AG09319 (cell line): ENCODE measurements at regions not wholly inside any gene's neighbourhood (a gene's known extent, or its start where the extent isn't known, plus 50 kb on each side); places are given as distances from the start of the nearest gene placed in this dataset.

Experiments used
- DNase-seq: peaks from one replicate; pipeline ENCODE4 v3.0.0-alpha.2; 2010; ENCODE audit warnings: low read depth; ENCODE audit errors: extremely low read depth
- TF ChIP-seq, protein P1 (sequence below): IDR thresholded peaks from 2 replicates; pipeline ENCODE4 v1.5.1; 2011; ENCODE audit warnings: low read depth, mild to moderate bottlenecking, inconsistent platforms, low read length, moderate library complexity

DNA sequence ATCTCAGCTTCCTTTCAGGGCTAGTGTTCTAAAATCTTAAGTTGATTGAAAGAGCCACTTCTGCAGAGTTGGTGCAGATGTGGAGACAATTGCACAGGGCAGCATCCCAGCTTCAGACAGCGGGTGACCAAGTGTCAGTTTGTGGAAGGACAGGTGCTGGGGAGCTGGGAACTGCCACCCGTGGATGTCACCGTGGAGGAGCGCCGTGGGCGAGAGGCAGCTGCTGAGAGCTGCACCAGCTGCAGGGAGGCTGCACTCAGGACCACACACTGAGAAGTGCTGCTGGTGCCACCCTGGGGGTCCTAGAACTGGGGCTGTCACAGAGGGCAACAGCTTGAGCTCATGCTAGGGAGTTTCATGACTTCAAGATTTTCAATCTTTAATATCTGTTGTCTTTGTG is 543.0 kb upstream of the FZD8 start:
- TF ChIP-seq, protein P1, sequence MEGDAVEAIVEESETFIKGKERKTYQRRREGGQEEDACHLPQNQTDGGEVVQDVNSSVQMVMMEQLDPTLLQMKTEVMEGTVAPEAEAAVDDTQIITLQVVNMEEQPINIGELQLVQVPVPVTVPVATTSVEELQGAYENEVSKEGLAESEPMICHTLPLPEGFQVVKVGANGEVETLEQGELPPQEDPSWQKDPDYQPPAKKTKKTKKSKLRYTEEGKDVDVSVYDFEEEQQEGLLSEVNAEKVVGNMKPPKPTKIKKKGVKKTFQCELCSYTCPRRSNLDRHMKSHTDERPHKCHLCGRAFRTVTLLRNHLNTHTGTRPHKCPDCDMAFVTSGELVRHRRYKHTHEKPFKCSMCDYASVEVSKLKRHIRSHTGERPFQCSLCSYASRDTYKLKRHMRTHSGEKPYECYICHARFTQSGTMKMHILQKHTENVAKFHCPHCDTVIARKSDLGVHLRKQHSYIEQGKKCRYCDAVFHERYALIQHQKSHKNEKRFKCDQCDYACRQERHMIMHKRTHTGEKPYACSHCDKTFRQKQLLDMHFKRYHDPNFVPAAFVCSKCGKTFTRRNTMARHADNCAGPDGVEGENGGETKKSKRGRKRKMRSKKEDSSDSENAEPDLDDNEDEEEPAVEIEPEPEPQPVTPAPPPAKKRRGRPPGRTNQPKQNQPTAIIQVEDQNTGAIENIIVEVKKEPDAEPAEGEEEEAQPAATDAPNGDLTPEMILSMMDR: no peak
- no peak for DNase-seq

DNA sequence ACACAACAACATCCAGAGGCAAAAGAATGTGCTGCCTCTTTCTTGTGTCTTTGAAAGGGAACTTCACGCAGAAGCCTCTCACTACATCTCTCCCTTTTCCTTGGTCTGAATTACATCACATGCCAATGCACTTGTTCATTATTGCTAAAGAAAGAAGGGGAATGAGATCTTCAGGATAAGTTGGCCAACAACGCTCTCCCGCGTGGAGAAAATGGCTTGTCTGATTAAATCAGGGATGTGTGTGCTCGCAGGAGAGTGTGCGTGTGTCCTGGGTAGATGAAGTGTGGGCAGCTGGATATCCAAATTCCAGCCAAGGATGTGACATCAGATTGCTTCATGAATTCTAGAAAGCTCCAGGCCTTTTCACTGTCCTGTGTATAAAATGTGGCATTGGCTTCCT is 541.6 kb upstream of the FZD8 start:
- TF ChIP-seq, protein P1: no peak
- no peak for DNase-seq

DNA sequence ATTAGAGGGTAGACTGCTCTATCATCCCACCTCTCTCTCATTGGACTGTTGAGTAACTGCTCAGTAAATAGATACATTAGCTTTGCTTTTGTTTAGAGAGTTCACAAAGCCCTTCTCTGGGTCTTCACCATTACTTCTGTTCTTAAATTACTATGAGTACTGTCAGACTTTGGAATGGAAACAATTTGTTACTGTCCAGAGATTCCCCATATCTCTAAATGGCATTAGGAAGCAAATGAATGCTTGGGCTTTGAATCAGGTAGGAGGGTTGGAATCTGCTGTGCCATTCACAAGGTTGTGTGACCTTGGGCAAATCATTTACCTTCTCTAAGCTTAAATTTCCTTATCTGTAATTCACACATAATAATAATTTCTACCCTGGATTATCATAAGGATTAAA is 541.0 kb upstream of the FZD8 start:
- TF ChIP-seq, protein P1: no peak
- no peak for DNase-seq

DNA sequence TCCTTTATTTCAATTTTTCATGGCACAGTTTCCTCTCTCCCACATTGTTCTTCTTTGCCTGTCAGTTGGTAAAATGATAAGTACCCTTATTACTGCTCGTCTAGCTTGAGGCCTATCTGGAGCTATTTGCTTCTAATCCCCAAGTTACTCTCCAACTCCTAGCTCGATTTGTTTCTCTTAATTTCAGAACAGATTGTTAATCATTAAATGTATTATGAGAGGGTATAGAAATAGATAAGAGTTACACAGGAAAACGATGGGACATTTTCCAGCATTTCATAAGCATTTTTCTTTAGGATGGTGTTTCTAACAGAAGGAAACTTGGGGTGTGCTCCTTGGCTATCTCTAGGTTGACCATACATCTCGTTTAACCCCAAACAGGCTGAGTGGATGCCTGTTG is 540.5 kb upstream of the FZD8 start:
- no peak for DNase-seq
- TF ChIP-seq, protein P1: no peak

DNA sequence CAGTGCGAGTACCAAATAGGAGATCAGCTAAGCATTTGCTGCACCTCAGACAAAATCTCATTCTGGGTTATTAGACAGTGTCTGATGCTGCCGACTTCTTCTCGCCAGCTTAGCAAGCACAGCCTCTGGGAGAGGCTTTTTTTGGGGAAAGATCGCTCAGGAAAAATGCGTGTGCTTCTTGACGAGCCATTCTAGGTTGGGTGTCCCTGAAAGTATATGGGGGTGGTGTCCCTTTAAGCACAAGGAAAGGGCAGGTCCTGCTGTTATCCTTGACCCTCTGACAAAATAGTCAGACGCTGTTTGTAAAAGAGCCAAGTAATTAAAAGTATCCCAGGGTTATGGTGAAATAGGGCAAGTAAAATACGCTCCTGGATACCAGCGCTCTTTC is 540.1 kb upstream of the FZD8 start:
- DNase-seq: no peak
- TF ChIP-seq, protein P1: no peak

DNA sequence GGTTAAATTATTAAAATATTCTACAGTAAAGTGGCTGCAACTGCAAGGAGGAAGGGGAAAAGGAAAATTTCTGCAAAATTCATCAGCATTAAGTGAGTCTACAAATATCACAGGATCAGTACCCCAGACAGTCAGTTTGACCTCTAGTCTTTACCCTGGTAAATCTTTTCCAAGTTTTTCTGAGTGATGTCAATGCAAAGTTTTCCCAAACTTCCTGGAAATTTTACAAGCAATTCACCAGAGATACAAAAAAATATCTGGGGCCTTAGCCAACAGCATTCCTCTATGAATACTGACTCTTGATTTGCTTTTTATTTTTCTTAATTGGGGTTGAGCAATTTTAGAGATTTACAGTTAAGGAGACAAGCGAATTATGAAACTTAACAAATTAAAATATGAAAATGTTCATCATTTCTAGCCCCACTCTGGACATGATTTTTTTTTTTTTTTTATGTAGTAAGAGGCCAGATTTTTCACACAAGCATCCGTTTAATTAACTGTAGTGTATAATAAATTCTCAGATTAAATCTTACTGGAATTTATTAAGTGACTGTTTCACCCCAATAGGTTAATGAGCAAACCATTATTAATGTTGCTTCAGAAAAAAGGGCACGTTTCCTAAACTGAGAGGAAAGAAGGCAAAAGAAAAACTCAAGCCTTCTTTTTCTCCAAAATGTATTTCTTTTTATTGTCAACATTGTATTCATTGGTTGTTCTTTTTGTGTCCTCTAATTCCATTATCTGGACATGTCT is 539.5 kb upstream of the FZD8 start:
- no peak for DNase-seq
- TF ChIP-seq, protein P1: no peak

DNA sequence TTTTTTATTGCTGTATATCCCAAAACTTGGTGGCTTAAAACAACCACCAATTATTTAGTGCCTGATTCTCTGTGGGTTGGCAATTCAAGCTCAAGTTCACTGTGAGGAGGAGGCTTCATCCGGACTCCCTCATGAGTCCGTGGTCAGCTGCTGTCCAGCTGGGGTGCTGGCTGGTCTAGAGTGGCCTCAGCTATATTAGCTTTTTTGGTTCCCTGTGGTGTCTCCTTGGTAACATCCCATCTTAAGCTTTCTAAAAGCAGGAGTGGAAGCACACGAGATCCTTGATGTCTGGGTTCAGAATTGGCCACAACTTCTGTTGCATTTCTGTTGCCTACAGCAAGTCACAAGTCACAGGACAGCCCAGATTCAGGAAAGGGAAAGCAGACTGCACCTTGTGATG is 536.5 kb upstream of the FZD8 start:
- TF ChIP-seq, protein P1: no peak
- DNase-seq: no peak
